ENCODE measurements at regions not wholly inside any gene's neighbourhood (a gene's known extent, or its start where the extent isn't known, plus 50 kb on each side); places are given as distances from the start of the nearest gene placed in this dataset.

GRCh38 chr7:79911420-79911819, 223.2 kb upstream of the GNAI1 start:
- DNase-seq (ENCODE audit: low spot score) = no peak
- H3K4me1 ChIP-seq (ENCODE audit: control insufficient read depth in 1 of 2, low read depth in 2 of 2) = no peaks in the 10 kb centered on the region
- no peaks in the 10 kb centered on the region for H3K27me3 ChIP-seq (replicated peaks; ENCODE audit: insufficient read depth)
- no peak for ATAC-seq (ENCODE audit: insufficient number of reproducible peaks, low FRiP score, low read depth)
- no peak for TF ChIP-seq CTCF (IDR thresholded peaks at IDR 0.05)
- H3K9me3 ChIP-seq = no peaks in the 10 kb centered on the region
- no peak overlapping the region for H3K27ac ChIP-seq
- H3K4me3 ChIP-seq = no peak overlapping the region
- H3K36me3 ChIP-seq = no peaks in the 10 kb centered on the region

DNA sequence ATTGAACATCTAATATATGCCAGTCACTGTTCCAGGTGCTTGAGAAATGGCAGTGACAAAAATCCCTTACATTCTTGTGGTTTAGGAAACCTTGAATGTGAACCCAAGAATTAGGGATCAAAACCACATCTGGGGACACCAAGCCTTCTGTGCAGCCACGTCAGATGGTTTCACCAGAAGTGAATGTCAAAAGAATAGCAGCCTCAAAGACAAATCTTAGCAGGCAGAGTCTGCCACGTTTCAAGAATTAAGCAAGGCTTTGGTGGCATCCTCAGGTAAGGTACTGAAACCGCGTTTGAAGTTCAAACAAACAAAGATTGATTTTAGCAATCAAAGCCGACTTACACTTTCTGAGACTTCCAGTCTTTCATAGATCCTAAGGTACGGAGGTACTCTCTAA, 225.5 kb upstream of the GNAI1 start:
- H3K36me3 ChIP-seq = no peaks in the 10 kb centered on the region
- H3K4me1 ChIP-seq (ENCODE audit: control insufficient read depth in 1 of 2, low read depth in 2 of 2) = no peaks in the 10 kb centered on the region
- no peaks in the 10 kb centered on the region for H3K9me3 ChIP-seq
- no peak overlapping the region for H3K4me3 ChIP-seq
- no peak overlapping the region for H3K27ac ChIP-seq
- ATAC-seq (ENCODE audit: insufficient number of reproducible peaks, low FRiP score, low read depth) = no peak
- DNase-seq (ENCODE audit: low spot score) = no peak
- no peak for TF ChIP-seq CTCF (IDR thresholded peaks at IDR 0.05)
- no peaks in the 10 kb centered on the region for H3K27me3 ChIP-seq (replicated peaks; ENCODE audit: insufficient read depth)

DNA sequence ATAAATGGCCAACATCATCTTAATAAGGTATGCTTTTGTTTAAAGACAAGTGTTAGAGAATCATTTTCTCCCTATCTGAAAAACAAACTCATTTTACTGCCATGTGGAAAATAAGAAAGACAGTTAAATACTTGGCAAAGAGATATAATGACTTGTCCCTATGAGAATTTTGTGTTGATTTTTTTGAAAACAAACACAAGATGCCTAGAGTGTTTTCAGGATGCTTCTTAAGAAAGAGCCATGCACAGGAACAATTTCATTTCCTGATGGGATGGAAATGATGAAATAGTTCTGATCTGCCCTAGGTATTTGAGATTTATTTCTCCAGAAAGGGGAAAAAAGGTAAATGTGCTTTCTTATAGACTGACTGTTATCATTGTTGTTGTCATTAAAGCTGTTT, 237.5 kb upstream of the GNAI1 start:
- ATAC-seq (ENCODE audit: insufficient number of reproducible peaks, low FRiP score, low read depth) (no peak), DNase-seq (ENCODE audit: low spot score) (no peak)
- no peak for TF ChIP-seq CTCF (IDR thresholded peaks at IDR 0.05)
- Histone ChIP-seq H3K4me1 (ENCODE audit: control insufficient read depth in 1 of 2, low read depth in 2 of 2) (no peaks in the 10 kb centered on the region), H3K9me3 (no peaks in the 10 kb centered on the region), H3K36me3 (no peaks in the 10 kb centered on the region), H3K27me3 (replicated peaks; ENCODE audit: insufficient read depth) (no peaks in the 10 kb centered on the region), H3K27ac (no peak overlapping the region), H3K4me3 (no peak overlapping the region)

GRCh38 chr7:79893991-79894390, 240.6 kb upstream of the GNAI1 start:
- no peaks in the 10 kb centered on the region for H3K4me1 ChIP-seq (ENCODE audit: control insufficient read depth in 1 of 2, low read depth in 2 of 2)
- H3K36me3 ChIP-seq = no peaks in the 10 kb centered on the region
- no peak for ATAC-seq (ENCODE audit: insufficient number of reproducible peaks, low FRiP score, low read depth)
- no peak overlapping the region for H3K27ac ChIP-seq
- no peaks in the 10 kb centered on the region for H3K27me3 ChIP-seq (replicated peaks; ENCODE audit: insufficient read depth)
- no peaks in the 10 kb centered on the region for H3K9me3 ChIP-seq
- no peak for TF ChIP-seq CTCF (IDR thresholded peaks at IDR 0.05)
- no peak for DNase-seq (ENCODE audit: low spot score)
- no peak overlapping the region for H3K4me3 ChIP-seq

DNA sequence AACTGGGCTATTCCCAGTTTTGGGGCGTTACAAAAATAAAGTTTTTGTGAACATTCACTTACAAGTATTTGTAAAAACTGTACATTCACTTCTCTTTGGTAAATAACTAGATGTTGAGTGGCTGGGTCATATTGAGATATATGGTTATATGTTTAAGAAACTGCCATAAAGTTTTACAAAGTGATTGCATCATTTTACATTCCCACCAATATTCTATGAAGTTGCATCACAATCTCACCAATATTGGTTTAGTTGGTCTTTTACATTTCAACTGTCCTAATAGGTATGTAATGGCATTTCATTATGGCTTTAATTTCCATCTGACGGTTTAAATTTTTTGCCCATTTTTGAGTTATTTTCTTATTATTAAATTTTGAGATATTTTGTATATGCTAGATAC, 251.7 kb upstream of the GNAI1 start:
- DNase-seq (ENCODE audit: low spot score) = no peak
- no peak for ATAC-seq (ENCODE audit: insufficient number of reproducible peaks, low FRiP score, low read depth)
- Histone ChIP-seq H3K36me3 (no peaks in the 10 kb centered on the region), H3K27ac (no peak overlapping the region), H3K27me3 (replicated peaks; ENCODE audit: insufficient read depth) (no peaks in the 10 kb centered on the region), H3K4me3 (no peak overlapping the region), H3K9me3 (no peaks in the 10 kb centered on the region), H3K4me1 (ENCODE audit: control insufficient read depth in 1 of 2, low read depth in 2 of 2) (no peaks in the 10 kb centered on the region)
- no peak for TF ChIP-seq CTCF (IDR thresholded peaks at IDR 0.05)

Data from thoracic aorta (tissue), 2 donors.